ENCODE measurements at regions not wholly inside any gene's neighbourhood (a gene's known extent, or its start where the extent isn't known, plus 50 kb on each side); places are given as distances from the start of the nearest gene placed in this dataset.

GRCh38 chr7:38066391-38066790 is 111.7 kb upstream of the STARD3NL start (continued):
- TF ChIP-seq, protein P1, sequence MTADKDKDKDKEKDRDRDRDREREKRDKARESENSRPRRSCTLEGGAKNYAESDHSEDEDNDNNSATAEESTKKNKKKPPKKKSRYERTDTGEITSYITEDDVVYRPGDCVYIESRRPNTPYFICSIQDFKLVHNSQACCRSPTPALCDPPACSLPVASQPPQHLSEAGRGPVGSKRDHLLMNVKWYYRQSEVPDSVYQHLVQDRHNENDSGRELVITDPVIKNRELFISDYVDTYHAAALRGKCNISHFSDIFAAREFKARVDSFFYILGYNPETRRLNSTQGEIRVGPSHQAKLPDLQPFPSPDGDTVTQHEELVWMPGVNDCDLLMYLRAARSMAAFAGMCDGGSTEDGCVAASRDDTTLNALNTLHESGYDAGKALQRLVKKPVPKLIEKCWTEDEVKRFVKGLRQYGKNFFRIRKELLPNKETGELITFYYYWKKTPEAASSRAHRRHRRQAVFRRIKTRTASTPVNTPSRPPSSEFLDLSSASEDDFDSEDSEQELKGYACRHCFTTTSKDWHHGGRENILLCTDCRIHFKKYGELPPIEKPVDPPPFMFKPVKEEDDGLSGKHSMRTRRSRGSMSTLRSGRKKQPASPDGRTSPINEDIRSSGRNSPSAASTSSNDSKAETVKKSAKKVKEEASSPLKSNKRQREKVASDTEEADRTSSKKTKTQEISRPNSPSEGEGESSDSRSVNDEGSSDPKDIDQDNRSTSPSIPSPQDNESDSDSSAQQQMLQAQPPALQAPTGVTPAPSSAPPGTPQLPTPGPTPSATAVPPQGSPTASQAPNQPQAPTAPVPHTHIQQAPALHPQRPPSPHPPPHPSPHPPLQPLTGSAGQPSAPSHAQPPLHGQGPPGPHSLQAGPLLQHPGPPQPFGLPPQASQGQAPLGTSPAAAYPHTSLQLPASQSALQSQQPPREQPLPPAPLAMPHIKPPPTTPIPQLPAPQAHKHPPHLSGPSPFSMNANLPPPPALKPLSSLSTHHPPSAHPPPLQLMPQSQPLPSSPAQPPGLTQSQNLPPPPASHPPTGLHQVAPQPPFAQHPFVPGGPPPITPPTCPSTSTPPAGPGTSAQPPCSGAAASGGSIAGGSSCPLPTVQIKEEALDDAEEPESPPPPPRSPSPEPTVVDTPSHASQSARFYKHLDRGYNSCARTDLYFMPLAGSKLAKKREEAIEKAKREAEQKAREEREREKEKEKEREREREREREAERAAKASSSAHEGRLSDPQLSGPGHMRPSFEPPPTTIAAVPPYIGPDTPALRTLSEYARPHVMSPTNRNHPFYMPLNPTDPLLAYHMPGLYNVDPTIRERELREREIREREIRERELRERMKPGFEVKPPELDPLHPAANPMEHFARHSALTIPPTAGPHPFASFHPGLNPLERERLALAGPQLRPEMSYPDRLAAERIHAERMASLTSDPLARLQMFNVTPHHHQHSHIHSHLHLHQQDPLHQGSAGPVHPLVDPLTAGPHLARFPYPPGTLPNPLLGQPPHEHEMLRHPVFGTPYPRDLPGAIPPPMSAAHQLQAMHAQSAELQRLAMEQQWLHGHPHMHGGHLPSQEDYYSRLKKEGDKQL (CRISPR knock-in tag; IDR thresholded peaks at IDR 0.05; ENCODE audit: borderline replicate concordance) = no peak
- TF ChIP-seq CAMTA2 (CRISPR knock-in tag; conservative IDR thresholded peaks at IDR 0.05) (no peak), CEBPB (tag; IDR thresholded peaks at IDR 0.05) (no peak), ZNF41 (CRISPR knock-in tag; conservative IDR thresholded peaks at IDR 0.05) (no peak)
- TF ChIP-seq, protein P2, sequence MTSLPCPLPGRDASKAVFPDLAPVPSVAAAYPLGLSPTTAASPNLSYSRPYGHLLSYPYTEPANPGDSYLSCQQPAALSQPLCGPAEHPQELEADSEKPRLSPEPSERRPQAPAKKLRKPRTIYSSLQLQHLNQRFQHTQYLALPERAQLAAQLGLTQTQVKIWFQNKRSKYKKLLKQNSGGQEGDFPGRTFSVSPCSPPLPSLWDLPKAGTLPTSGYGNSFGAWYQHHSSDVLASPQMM (CRISPR knock-in tag; IDR thresholded peaks at IDR 0.05) = no peak

DNA sequence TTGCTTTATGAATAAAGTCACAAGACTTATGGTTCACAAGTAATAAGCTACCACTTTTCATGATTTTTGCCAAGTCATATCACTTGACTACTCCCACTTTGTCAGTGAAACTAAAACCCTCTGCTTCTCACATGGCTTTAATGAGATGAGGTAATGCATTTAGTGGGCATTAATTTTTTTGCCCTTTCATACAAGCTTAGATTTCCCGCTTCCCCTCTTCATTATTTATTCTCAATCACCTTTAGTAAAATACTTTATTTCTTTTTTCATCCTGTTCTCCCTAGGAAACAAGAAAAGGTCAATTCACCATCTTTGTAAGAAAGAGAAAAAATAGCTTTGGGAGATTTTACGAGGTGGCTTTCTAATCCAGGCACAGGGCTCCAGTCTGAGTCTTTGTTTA is 109.6 kb upstream of the STARD3NL start:
- Histone ChIP-seq H2AFZ (ENCODE audit: low read depth, low read length) (no peak overlapping the region), H4K20me1 (replicated peaks; ENCODE audit: control insufficient read depth, insufficient read depth, low read length) (no peaks in the 10 kb centered on the region), H3K27ac (ENCODE audit: extremely low read depth, low read depth, low read length) (no peak overlapping the region), H3K4me1 (replicated peaks in 1 of 2; ENCODE audit: control insufficient read depth in 2 of 2, insufficient read depth in 2 of 2, low read length in 2 of 2) (peaks cover 0 to 11% of the 10 kb centered on the region in 2 experiments; a peak in 2 of 5 replicates), H3K4me2 (ENCODE audit: insufficient read depth, low read length) (no peak overlapping the region), H3K9ac (ENCODE audit: insufficient read depth in 1 of 2, low read depth in 2 of 2, low read length in 2 of 2) (no peak overlapping the region), H3K9me3 (replicated peaks; ENCODE audit: control insufficient read depth, insufficient read depth, low read depth, low read length) (no peaks in the 10 kb centered on the region), H3K79me2 (ENCODE audit: control insufficient read depth, insufficient read depth, low read length) (no peaks in the 10 kb centered on the region), H3K9me1 (ENCODE audit: control insufficient read depth, insufficient read depth, low read length) (no peaks in the 10 kb centered on the region), H3K36me3 (ENCODE audit: control insufficient read depth, insufficient read depth, low read length) (no peaks in the 10 kb centered on the region), H3K27me3 (ENCODE audit: control insufficient read depth in 2 of 2, insufficient read depth in 2 of 2, low read length in 2 of 2) (no peaks in the 10 kb centered on the region), H3K4me3 (no peak overlapping the region)
- in situ Hi-C loops (cut with MboI) = no loop called here
- no peak for ATAC-seq
- WGBS (ENCODE audit: insufficient coverage, low coverage, missing lambda C conversion rate) = 0% methylated on average over 2 of the region's 2 CpGs
- BruUV-seq (replicated peaks) = no TSS peak
- POLR2A ChIA-PET = no interaction called here
- CTCF ChIA-PET (ENCODE audit: low intra/inter-chr PET ratio) = no interaction called here
- DNase-seq (ENCODE audit: extremely low read depth in 1 of 4, low spot score in 3 of 4) = no peak
- no peak for FAIRE-seq
- intact Hi-C loops (cut with micrococcal nuclease) = no loop called here
- TF ChIP-seq, protein P3, sequence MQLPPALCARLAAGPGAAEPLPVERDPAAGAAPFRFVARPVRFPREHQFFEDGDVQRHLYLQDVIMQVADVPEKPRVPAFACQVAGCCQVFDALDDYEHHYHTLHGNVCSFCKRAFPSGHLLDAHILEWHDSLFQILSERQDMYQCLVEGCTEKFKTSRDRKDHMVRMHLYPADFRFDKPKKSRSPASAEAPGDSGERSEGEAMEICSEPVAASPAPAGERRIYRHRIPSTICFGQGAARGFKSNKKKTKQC (CRISPR knock-in tag; IDR thresholded peaks at IDR 0.05) = no peak
- TF ChIP-seq HMGN3 (IDR thresholded peaks at IDR 0.05; ENCODE audit: borderline replicate concordance, extremely low read depth, insufficient read length, low read depth, low read length) (no peak), MBD2 (IDR thresholded peaks at IDR 0.05; ENCODE audit: borderline replicate concordance, low read depth) (no peak), KHSRP (IDR thresholded peaks at IDR 0.05) (no peak), GABPB1 (CRISPR knock-in tag; IDR thresholded peaks at IDR 0.05) (no peak), DNMT1 (IDR thresholded peaks at IDR 0.05) (no peak), ARNT (IDR thresholded peaks at IDR 0.05) (no peak)
- TF ChIP-seq, protein P4, sequence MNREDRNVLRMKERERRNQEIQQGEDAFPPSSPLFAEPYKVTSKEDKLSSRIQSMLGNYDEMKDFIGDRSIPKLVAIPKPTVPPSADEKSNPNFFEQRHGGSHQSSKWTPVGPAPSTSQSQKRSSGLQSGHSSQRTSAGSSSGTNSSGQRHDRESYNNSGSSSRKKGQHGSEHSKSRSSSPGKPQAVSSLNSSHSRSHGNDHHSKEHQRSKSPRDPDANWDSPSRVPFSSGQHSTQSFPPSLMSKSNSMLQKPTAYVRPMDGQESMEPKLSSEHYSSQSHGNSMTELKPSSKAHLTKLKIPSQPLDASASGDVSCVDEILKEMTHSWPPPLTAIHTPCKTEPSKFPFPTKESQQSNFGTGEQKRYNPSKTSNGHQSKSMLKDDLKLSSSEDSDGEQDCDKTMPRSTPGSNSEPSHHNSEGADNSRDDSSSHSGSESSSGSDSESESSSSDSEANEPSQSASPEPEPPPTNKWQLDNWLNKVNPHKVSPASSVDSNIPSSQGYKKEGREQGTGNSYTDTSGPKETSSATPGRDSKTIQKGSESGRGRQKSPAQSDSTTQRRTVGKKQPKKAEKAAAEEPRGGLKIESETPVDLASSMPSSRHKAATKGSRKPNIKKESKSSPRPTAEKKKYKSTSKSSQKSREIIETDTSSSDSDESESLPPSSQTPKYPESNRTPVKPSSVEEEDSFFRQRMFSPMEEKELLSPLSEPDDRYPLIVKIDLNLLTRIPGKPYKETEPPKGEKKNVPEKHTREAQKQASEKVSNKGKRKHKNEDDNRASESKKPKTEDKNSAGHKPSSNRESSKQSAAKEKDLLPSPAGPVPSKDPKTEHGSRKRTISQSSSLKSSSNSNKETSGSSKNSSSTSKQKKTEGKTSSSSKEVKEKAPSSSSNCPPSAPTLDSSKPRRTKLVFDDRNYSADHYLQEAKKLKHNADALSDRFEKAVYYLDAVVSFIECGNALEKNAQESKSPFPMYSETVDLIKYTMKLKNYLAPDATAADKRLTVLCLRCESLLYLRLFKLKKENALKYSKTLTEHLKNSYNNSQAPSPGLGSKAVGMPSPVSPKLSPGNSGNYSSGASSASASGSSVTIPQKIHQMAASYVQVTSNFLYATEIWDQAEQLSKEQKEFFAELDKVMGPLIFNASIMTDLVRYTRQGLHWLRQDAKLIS (CRISPR knock-in tag; IDR thresholded peaks at IDR 0.05) = no peak
